Glutamatergic neuron (in vitro differentiated cells): ENCODE measurements at regions not wholly inside any gene's neighbourhood (a gene's known extent, or its start where the extent isn't known, plus 50 kb on each side); places are given as distances from the start of the nearest gene placed in this dataset.

Source experiments
- DNase-seq: peaks from one replicate; pipeline ENCODE4 v3.0.0; 2022
- H3K27ac Mint-ChIP-seq: one replicate; pipeline ENCODE4 v1.8.0; 2020; ENCODE audit warnings: mild to moderate bottlenecking, mixed read lengths, inconsistent platforms; ENCODE audit not compliant: unreplicated experiment
- H3K27me3 Mint-ChIP-seq: one replicate; pipeline ENCODE4 v1.8.0; 2020; ENCODE audit warnings: mild to moderate bottlenecking, moderate library complexity, mixed read lengths, inconsistent platforms; ENCODE audit not compliant: unreplicated experiment
- H3K36me3 Mint-ChIP-seq: one replicate; pipeline ENCODE4 v1.8.0; 2020; ENCODE audit warnings: mild to moderate bottlenecking, mixed read lengths, inconsistent platforms; ENCODE audit not compliant: unreplicated experiment
- H3K4me1 Mint-ChIP-seq: one replicate; pipeline ENCODE4 v1.8.0; 2020; ENCODE audit warnings: mild to moderate bottlenecking, low read depth, mixed read lengths, inconsistent platforms; ENCODE audit not compliant: unreplicated experiment
- H3K4me3 Mint-ChIP-seq: one replicate; pipeline ENCODE4 v1.8.0; 2020; ENCODE audit warnings: mild to moderate bottlenecking, mixed read lengths, inconsistent platforms; ENCODE audit not compliant: unreplicated experiment
- H3K9me3 Mint-ChIP-seq: one replicate; pipeline ENCODE4 v1.8.0; 2020; ENCODE audit warnings: mild to moderate bottlenecking, moderate library complexity, mixed read lengths, inconsistent platforms; ENCODE audit not compliant: unreplicated experiment
- CTCF ChIP-seq: fragments of 200-600 bp; sonication (generic); IDR thresholded peaks from one replicate; pipeline ENCODE4 v1.5.0; 2021; ENCODE audit not compliant: partially characterized antibody, unreplicated experiment

- Mint-ChIP-seq H3K4me3 (no peak overlapping the region), H3K27ac (no peak overlapping the region), H3K36me3 (no peaks in the 10 kb centered on the region), H3K4me1 (peaks cover 10% of the 10 kb centered on the region), H3K27me3 (no peaks in the 10 kb centered on the region), H3K9me3 (no peaks in the 10 kb centered on the region)
- no peak for DNase-seq
- no peak for TF ChIP-seq CTCF
Measured at GRCh38 chr6:50589751-50590470, 123.4 kb upstream of the TFAP2D start.

- Mint-ChIP-seq H3K27ac (peak overlapping the region; percentile 16), H3K4me1 (peaks cover 8% of the 10 kb centered on the region)
- DNase-seq = peak; percentile 29
Measured at GRCh38 chr6:50591135-50591534, 122.2 kb upstream of the TFAP2D start.

DNA sequence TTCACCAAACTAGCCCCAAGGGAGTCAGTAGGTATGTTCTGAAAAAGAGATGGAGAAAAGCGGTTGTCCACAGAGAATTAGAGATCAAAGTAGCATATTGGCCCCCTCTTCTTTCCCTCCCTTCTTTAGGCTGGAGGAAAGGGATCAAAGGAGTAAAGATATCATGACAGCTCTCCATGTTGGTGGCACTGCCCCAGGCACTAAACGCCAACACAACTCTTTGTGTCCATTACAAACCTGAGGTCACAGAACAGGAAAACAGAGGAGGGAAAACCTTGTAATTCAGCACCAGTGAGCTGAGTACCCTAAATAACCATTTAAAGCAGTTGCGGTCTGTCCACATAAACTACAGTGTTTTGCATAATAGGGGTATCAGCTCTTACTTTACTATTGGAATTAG lies 113.0 kb upstream of the TFAP2D start:
- no peaks in the 10 kb centered on the region for H3K36me3 Mint-ChIP-seq
- no peak for TF ChIP-seq CTCF
- H3K27me3 Mint-ChIP-seq = no peaks in the 10 kb centered on the region
- H3K4me1 Mint-ChIP-seq = peaks cover 13% of the 10 kb centered on the region
- H3K9me3 Mint-ChIP-seq = no peaks in the 10 kb centered on the region
- H3K4me3 Mint-ChIP-seq = no peak overlapping the region
- DNase-seq = no peak
- H3K27ac Mint-ChIP-seq = no peak overlapping the region

More at GRCh38 chr6:50591135-50591534, 122.2 kb upstream of the TFAP2D start:
- H3K4me3 Mint-ChIP-seq = no peak overlapping the region
- H3K27me3 Mint-ChIP-seq = no peaks in the 10 kb centered on the region
- no peak for TF ChIP-seq CTCF
- H3K36me3 Mint-ChIP-seq = no peaks in the 10 kb centered on the region
- no peaks in the 10 kb centered on the region for H3K9me3 Mint-ChIP-seq

DNA sequence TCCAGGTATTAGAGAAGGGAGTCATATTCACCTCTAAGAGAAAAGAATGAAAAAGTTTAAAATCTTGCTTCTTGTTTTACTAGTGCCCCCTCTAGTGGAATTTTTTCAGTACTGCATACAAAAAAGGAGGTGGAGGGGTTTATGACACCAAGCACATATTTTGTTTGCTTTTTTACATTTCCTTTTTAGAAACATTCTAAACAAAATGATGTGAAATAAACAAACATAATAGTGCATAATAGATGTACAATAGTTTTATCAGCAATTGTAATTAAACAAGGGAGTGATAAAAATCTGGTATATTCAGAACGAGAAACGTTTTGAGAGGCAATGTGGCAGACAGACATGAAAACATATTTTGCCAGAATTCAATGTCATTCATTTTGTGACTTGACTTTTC lies 111.0 kb upstream of the TFAP2D start:
- no peaks in the 10 kb centered on the region for H3K27me3 Mint-ChIP-seq
- H3K4me1 Mint-ChIP-seq = peaks cover 13% of the 10 kb centered on the region
- no peak overlapping the region for H3K27ac Mint-ChIP-seq
- no peaks in the 10 kb centered on the region for H3K36me3 Mint-ChIP-seq
- TF ChIP-seq CTCF = peak; percentile 93
- no peak for DNase-seq
- H3K9me3 Mint-ChIP-seq = no peaks in the 10 kb centered on the region
- no peak overlapping the region for H3K4me3 Mint-ChIP-seq

GRCh38 chr6:50608421-50608820 lies 104.9 kb upstream of the TFAP2D start:
- H3K9me3 Mint-ChIP-seq = no peaks in the 10 kb centered on the region
- H3K4me1 Mint-ChIP-seq = peaks cover 3% of the 10 kb centered on the region
- H3K36me3 Mint-ChIP-seq = no peaks in the 10 kb centered on the region
- no peak for DNase-seq
- no peak overlapping the region for H3K27ac Mint-ChIP-seq
- TF ChIP-seq CTCF = no peak
- no peak overlapping the region for H3K4me3 Mint-ChIP-seq
- no peaks in the 10 kb centered on the region for H3K27me3 Mint-ChIP-seq
